Prostate gland (tissue), 2 donors: ENCODE measurements at regions not wholly inside any gene's neighbourhood (a gene's known extent, or its start where the extent isn't known, plus 50 kb on each side); places are given as distances from the start of the nearest gene placed in this dataset.
A peak's percentile ranks its signal among the peaks of the same experiment; 100 is the strongest.

Source experiments
- DNase-seq: peaks from one replicate; pipeline ENCODE4 v3.0.0-alpha.2; 2019; ENCODE audit warnings: low spot score
- H3K27ac ChIP-seq, 2 donors: fragments of 200-600 bp; sonication (generic); 2 replicates each; pipeline ENCODE4 v1.5.1; 2017 to 2019
- H3K27me3 ChIP-seq: fragments of 200-600 bp; sonication (generic); replicated peaks from 2 replicates; pipeline ENCODE4 v1.5.1; 2019; ENCODE audit not compliant: insufficient read depth
- H3K36me3 ChIP-seq, 2 donors: fragments of 200-600 bp; sonication (generic); 1 replicate in 1 of 2; 2 replicates in 1 of 2; pipeline versions ENCODE4 v1.5.1 to v1.8.1; 2017 to 2019
- H3K4me1 ChIP-seq: fragments of 200-600 bp; sonication (generic); replicated peaks from 2 replicates; pipeline ENCODE4 v1.5.1; 2019
- H3K4me3 ChIP-seq, 2 donors: fragments of 200-600 bp; sonication (generic); 2 replicates each; pipeline ENCODE4 v1.5.1; 2017 to 2019
- H3K9me3 ChIP-seq: fragments of 200-600 bp; sonication (generic); 2 replicates; pipeline ENCODE4 v1.5.1; 2017
- CTCF ChIP-seq, 4 experiments: fragments of 200-600 bp in 2 of 4; fragments of 450-650 bp in 2 of 4; sonication (generic) in 2 of 4; IDR thresholded peaks; 1 replicate in 3 of 4; 2 replicates in 1 of 4; pipeline ENCODE4 v1.5.1; 2016 to 2019; ENCODE audit warnings: antibody characterized with exemption in 4 of 4, mild to moderate bottlenecking in 2 of 4, moderate library complexity in 2 of 4
- POLR2A ChIP-seq: fragments of 450-650 bp; IDR thresholded peaks from one replicate; pipeline ENCODE4 v1.6.1; 2016; ENCODE audit warnings: antibody characterized with exemption, mild to moderate bottlenecking
- POLR2AphosphoS5 ChIP-seq: sonication (generic); formaldehyde crosslinking; IDR thresholded peaks from one replicate; pipeline ENCODE4 v1.6.1; 2017; ENCODE audit warnings: antibody characterized with exemption
- WGBS: methylation state at CpG from one replicate; pipeline ENCODE4 v1.1.5; 2018; 5-methylcytosine and 5-hydroxymethylcytosine counted together
- intact Hi-C: fragments of 100-400 bp; cut with DNase I; formaldehyde crosslinking; loops from one replicate; pipeline ENCODE4 v1.14.2; 2022

- intact Hi-C loops = no loop called here
- no peaks in the 10 kb centered on the region for H3K9me3 ChIP-seq
- H3K4me1 ChIP-seq = no peaks in the 10 kb centered on the region
- no peaks in the 10 kb centered on the region for H3K27me3 ChIP-seq
- H3K27ac ChIP-seq = no peak overlapping the region
- TF ChIP-seq CTCF (IDR thresholded peaks at IDR 0.05) (no peak), POLR2A (no peak), POLR2AphosphoS5 (no peak)
- H3K4me3 ChIP-seq = no peak overlapping the region
- no peaks in the 10 kb centered on the region for H3K36me3 ChIP-seq
- DNase-seq = no peak
Measured at GRCh38 chr1:87800006-87800405, 471.3 kb downstream of the LMO4 start.

GRCh38 chr1:87803375-87803774 is 474.7 kb downstream of the LMO4 start:
- intact Hi-C loops = no loop called here
- H3K4me1 ChIP-seq = no peaks in the 10 kb centered on the region
- no peak for TF ChIP-seq POLR2AphosphoS5
- TF ChIP-seq CTCF (IDR thresholded peaks at IDR 0.05) = no peak
- no peak for TF ChIP-seq POLR2A
- no peaks in the 10 kb centered on the region for H3K27me3 ChIP-seq
- H3K9me3 ChIP-seq = no peaks in the 10 kb centered on the region
- DNase-seq = no peak
- no peak overlapping the region for H3K27ac ChIP-seq
- H3K4me3 ChIP-seq = no peak overlapping the region
- H3K36me3 ChIP-seq = no peaks in the 10 kb centered on the region

GRCh38 chr1:87804128-87804527 is 475.4 kb downstream of the LMO4 start:
- no peak overlapping the region for H3K4me3 ChIP-seq
- no peak for DNase-seq
- no peaks in the 10 kb centered on the region for H3K36me3 ChIP-seq
- H3K27me3 ChIP-seq = no peaks in the 10 kb centered on the region
- no peaks in the 10 kb centered on the region for H3K9me3 ChIP-seq
- 92% methylated on average over 2 of the region's 2 CpGs for WGBS
- H3K4me1 ChIP-seq = no peaks in the 10 kb centered on the region
- TF ChIP-seq POLR2AphosphoS5 (no peak), CTCF (IDR thresholded peaks at IDR 0.05) (no peak), POLR2A (no peak)
- intact Hi-C loops = no loop called here
- no peak overlapping the region for H3K27ac ChIP-seq

- no peak overlapping the region for H3K4me3 ChIP-seq
- peak overlapping the region in 1 of 2 donors; percentile 46 for H3K27ac ChIP-seq
- H3K36me3 ChIP-seq = no peaks in the 10 kb centered on the region
Measured at GRCh38 chr1:87805666-87806378, 477.1 kb downstream of the LMO4 start.

More at GRCh38 chr1:87805666-87806378, 477.1 kb downstream of the LMO4 start:
- no peaks in the 10 kb centered on the region for H3K27me3 ChIP-seq
- 19% methylated on average over 14 of the region's 14 CpGs for WGBS
- no peak for DNase-seq
- intact Hi-C loops = no loop called here
- no peak for TF ChIP-seq CTCF (IDR thresholded peaks at IDR 0.05)
- TF ChIP-seq POLR2AphosphoS5 = peak; percentile 26
- no peaks in the 10 kb centered on the region for H3K9me3 ChIP-seq
- H3K4me1 ChIP-seq = no peaks in the 10 kb centered on the region
